HG03354 (cell line): ENCODE measurements at regions not wholly inside any gene's neighbourhood (a gene's known extent, or its start where the extent isn't known, plus 50 kb on each side); places are given as distances from the start of the nearest gene placed in this dataset.

Experiments used
- ATAC-seq: cut with Tn5 transposase; IDR thresholded peaks from one replicate; pipeline ENCODE4 v1.9.1; 2021; ENCODE audit warnings: mild to moderate bottlenecking; ENCODE audit not compliant: unreplicated experiment, poor library complexity, severe bottlenecking

DNA sequence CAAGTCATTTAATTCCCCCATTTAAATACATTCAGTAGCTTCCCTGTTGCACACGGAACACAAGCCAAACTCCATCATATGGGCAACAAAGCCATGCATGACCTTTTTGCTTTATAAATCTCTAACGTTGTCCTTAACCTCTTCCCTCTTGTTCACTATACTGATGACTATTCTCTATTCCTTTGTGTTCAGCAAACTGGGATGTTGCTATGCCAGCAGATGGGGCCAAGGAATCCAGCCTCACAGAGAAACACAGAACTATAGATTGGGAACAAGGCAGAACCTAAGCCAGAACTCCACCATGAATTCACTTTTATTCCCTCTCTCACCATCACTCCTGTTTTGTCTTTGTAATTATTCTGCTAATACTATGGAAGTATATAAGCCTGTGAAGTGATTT is 398.4 kb downstream of the TUSC7 start:
- no peak for ATAC-seq

DNA sequence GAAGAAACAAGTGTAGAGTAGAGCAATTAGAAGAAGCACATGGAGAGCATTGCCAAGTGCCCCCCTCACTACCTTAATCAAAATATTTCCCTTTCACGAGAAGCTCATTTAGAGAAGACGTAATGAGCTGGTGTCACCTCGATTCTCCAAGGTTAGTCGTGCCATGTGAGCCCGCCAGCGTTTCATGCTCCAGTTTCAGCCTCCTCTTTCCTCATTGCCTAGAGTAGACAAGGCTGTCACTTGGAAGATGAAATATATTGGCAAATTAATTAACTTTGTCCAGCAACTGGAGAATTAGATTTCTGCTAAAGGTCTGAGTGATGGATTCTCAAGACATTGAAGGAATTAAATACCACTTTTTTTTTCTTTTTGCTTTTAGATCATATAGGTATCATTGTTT is 399.6 kb downstream of the TUSC7 start:
- no peak for ATAC-seq

DNA sequence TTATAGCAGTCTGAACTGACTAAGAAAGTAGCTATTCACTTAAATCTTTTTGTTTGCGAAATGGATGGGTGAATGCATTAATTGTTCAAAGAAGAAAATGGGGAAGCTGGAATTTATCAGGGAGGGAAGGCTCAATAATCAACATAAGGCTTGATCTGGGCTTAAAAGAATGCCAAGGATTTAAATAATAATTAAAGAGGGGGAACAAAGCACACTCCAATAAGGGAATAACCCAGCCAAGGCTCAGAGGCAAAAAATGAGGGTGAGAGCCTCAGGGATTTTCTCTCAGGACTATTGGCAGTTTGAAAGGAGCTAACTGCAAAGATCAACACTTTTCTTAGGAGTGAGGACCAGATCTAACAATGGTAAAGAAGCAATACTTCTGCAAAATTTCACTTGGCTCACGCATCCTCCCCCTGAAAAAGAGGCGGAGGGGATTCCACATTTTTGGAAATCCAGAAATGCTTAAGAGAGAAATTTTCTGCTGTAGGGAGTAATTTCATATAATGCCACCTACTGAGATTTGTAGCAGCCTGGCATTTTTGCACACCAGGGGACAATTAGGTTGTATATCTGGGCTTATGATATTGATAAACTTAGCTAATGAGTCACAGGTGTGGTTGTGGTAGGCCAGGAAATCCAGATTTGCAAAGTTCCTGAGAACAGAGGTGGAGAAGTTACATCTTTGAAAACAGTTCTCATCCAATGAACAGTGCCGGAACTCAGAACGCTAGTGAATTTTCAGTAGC is 405.1 kb downstream of the TUSC7 start:
- no peak for ATAC-seq

DNA sequence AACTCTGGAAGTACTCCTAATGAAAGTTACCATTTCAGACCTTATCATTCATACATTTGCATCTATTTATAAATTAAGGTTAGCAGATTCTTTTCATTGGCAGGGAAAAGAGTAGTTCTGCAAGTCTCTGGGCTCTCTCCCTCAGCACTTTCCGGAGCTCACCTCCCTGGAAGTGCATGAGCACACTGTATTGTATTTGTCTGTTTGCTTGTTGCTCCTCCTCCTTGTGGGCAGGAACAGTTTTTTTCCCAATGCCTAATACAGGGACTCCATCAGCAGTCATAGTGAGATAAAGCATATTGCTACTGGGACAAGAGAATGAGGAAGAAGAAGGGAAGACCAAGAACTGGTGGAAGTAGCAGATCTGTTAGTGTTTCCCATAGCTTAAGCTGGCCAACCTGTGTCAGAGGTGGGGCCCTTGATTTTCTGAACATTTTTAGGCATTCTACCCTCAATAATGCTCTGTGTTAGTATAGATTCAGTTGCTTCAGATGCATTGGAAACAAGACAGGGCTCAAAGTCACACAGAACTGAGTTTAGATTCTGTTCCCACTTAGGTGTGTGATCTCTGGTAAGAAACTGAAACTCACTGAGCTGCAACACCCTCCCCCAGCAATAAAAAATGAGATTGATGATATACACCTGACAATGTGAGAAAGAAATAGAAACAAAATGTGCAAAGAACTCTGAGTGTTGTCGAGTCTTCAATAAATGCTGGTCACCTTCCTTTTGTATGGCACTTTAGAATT is 407.8 kb downstream of the TUSC7 start:
- ATAC-seq = no peak

DNA sequence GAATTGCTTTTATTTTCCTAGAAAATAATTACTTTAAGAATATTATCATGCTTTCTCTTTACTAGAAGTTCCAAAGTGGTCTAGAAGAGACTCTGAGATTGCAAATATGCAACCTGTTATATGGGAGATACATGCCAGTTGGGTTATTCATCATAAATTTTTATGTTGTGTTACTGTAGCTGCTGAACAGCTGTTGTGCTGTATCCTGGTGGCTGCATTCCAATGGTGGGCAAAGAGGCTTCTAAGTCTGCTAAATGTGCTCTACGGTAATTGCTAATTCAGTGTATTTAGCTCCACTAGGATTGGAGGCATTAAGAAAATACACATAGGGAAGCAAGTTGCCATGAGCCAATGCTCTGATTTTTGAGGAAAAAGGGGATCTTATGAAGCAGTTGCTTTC is 409.0 kb downstream of the TUSC7 start:
- ATAC-seq = no peak

DNA sequence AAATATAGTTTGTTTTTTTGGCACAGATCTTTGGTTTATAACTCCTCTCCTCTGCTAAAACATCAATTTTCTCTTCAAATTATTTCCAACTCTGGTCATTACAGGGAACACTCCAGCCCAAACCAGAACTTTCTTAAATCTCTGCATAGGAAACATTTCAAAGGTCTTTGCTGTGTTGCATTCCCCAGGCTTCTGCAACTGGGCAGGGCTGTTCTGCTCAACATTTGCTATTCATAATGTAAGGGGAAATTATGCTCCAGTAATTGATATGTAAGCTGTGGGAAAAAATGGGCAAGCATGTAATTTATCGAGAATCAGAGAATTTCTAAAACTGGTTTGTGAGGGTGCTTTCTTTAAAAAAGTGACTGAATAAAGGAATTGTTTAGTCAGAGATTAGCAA is 410.4 kb downstream of the TUSC7 start:
- no peak for ATAC-seq

DNA sequence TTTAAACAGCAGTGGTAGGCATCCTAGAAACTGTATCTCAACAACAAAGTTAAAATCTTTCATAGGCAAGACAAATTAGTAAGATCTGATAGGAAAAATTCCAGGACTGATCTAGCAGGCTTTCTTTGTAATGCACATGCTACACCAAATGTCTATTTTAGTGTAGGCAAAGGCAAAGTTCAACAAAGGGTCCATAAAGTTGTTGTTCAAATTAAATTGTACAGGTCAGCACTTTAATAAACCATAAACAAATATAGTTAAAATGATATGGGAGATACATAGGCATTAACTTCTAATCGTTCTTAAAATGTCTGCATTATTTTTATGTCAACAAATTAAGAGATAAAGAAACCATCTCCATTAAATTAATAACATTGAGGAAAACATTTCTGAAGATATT is 413.0 kb downstream of the TUSC7 start:
- no peak for ATAC-seq

DNA sequence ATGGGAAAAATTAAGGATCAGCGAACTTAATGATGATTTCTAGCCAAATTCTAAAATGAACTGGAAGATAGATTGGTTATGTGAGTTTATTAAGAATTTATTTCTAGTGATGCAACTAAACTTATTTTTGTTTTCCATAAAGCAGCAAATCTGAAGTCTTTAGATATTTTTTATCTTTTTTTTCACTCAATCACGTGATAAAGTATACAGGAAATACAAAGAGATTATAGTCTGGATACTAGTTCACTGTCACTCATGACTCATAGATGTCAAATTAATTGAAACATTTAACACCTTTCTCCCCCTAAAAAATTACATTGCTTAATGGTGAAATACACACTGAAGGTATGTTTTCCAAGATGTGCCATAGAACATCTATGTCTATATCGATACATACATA is 416.9 kb downstream of the TUSC7 start:
- ATAC-seq = no peak

DNA sequence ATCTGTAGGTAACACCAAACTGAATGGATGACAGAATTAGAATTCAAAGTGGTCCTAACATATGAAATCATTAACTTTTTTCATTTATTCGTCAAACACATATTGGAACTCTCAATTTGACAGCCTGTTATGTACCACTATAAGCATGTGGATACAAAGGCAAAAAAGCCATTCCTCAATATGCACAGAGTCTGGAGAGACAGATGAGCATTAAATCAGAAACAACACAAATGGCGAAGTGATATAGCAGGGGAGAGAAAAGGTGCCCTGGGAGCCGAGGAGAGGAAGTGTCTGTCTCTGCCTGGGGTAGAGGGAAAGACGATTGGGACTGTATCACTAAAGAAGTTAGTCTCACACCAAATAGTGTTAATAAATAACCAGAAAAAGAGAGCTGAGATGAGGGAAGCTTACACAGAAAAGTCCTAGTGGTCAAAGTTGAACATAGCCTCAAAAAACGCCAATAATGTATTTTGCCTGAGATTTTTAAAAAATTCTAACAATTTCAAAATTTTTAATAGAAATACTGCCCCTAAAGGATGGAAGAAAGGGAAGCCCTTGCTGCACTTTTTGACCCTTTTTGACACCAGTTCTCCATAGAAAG is 417.5 kb downstream of the TUSC7 start:
- peak; percentile 57 for ATAC-seq

DNA sequence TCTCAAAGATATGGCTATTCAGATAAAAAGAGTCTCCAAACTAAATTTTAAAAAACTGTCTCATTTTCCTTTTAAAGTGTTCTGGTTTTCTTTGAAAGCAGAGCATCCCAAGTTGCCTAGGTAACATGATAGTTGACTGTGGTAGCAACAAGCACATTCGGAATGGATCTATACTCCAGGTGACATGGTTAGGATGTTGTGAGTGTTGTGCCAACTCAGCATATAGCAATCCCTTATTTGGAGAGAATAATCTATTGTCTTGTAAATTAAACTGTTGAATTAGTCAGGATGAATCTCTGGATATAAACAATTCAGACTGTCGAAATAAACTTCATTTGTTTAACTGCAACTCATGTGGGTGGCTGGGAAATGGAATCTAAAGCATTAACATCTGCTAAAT is 418.6 kb downstream of the TUSC7 start:
- no peak for ATAC-seq

DNA sequence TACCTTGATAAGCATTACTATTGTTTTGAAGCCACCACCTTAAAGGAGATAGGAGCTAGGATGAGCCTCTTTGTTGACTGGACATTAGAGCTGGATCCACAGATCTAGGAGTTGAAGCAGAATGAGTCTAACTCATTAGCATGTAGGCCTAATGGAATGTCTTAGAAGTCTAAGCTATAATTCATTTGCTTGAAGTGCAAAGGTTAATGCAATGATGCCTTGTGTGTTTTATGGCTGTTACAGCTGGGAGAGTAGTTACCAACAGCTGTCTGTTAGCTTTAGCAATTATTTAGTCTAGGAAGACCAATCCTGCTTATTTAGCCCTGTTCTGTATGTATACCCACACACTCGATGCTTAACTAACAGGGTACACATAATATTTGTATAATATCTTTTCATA is 419.3 kb downstream of the TUSC7 start:
- ATAC-seq = no peak

DNA sequence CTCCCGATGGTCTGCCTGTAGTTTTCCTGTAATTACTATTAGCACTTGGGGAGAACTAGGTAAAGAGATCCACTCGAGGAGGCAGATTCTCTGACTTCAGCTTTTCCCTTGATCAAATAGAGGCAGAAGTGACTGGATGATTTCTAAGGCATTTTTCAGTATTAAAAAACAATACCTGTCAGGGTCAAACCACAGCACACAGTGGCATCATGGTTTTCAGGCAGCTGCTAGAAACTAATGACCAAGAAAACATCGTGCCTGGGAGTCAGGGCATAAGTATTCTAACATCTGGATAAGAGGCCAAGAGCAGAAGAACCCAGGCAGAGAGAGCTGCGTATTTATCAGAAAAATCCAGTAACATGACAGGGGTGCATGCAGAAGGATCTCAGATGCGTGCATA is 419.9 kb downstream of the TUSC7 start:
- no peak for ATAC-seq

DNA sequence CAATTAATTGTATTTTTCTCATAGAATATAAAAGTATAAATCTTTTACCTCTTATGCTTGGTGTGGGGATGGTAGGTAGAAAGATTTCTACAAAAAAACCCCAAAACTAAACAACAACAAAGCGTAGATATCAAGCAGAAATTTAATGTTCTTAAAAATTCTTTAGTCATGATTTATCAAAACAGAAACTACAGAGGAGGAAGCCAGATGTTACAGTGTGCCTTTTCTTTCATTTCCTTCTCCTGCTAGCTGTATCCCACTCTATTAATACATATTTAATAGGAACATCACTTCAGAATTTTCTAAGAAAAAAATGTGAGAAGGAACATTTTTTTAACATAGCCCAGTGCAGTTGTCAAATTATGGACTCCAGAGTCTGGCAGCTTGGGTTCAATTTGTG is 420.6 kb downstream of the TUSC7 start:
- no peak for ATAC-seq

DNA sequence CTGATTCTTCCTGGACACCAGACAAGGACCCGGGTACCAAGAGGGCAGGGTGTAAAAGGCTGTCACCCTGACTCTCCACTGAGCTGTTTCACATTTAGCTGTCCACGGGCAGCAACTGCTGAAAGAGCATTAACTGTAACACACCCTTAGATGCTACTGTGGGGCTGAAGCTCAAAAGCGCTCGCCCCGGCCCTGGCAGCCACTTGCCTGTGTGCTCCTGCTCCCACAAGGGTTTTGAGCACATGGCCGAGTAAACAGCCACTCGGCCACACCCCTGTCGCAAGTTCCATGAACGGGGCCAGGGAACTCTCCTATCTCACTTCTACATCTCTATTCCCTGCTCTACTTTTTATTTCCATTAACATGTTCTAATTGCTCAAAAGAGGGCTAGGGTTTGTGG is 421.7 kb downstream of the TUSC7 start:
- ATAC-seq = no peak

DNA sequence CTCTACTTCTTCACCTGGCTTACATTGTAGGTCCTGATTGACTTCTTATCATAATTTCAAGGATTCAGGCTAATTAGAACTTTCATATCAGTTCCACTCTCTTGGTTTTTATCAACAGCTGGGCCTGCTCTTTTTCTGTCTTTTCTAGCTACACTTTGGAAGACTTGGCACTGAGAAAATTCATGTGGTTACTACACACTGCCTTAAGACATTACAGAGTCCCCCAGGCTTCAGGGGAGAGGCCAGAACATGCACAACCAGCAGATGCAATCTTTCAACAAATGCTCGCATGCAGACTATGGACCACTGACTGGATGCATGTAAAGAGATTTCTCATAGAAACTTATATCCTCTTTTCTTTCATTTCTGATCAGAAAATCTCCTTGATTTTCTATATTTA is 423.5 kb downstream of the TUSC7 start:
- no peak for ATAC-seq

DNA sequence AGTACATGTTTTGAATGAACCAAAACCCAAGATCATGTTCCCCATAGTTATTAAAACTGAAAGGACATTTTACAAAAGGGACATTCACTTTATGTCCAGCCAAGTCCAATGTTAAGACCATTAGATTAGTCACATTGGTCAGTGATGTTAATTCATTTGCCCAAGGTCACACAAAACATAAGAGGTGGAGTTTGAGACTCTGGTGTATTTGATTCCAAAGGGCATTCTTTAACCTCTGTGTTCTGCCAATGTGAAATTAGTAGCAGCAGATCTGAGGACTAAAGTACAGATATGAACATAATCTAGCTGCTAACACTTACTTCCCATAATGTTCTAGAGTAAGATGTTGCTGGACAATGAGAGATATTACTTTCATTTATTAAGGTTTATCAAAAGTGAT is 425.6 kb downstream of the TUSC7 start:
- no peak for ATAC-seq

DNA sequence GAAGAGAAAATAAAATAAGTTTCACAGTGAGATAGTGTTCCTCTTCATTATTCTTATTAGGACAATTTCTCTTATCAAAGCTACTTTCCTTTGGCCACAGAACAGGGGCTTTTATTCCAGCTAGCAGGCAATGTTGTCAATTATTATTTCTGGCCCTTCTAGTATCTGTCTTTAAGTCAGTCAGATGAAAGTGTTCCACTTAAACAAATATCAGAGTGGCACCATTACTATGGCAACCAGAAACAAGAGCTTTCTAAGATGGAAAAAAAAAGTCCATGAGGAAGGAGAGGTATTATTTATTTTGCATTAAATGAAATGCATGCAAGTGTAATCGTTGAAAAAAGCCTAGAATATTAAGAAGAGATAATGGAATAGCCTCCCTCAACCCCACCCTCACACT is 426.4 kb downstream of the TUSC7 start:
- ATAC-seq = no peak

DNA sequence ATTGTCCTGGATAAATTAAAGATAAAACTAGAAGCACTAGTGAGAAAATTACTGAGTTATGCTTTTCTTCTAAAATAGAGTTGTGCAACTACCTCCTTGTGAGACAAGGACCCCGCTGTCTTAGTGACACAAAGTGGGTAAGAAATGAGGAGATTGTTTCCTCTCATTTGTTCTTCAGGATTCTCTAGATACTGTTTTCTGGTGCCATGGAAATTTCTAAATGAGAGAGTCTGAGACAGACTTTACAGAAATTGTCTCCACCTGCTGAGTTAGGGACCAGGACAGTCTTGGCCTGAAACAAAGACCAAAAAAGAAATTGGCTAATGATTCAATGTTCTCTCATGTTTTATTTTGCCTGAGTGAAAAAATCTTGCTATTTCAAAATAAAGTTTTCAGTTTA is 427.5 kb downstream of the TUSC7 start:
- ATAC-seq = no peak

DNA sequence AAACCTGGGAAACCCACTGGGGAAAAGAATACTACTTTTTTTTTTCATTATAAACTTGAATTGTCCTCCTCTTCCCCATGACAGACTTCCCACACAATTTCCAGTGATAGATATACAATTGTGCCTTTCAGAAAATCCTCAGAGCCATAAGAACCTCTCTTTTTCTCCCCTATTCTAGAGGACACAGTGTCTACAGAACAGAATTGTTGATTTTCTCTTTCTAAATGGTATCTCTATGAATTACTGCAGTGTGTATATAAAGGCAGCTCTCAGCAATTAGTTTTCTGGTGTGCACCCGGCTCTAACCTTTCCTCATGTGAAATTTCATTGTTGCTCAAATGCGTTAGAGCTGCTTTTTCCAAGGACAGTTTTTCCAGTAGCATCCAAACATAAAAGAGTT is 430.1 kb downstream of the TUSC7 start:
- no peak for ATAC-seq

DNA sequence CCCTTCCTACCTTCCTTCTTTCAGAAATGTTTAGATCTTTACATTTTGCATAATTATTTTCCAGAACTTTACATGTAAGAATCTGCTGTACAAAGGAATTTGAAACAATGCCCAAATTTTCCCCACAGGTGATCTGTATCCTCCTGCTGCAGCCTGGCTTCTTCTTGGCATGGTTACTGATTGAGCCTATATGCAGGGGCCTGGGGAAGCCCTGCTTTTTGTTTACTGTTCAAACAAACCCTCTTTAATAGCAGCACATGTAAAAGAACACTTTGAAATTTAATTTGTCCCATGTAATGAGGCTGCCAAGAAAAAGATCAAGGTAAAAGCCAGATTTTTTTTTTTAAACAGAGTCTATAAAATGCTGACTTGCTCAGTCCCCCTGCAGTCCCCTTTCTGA is 432.2 kb downstream of the TUSC7 start:
- ATAC-seq = no peak

DNA sequence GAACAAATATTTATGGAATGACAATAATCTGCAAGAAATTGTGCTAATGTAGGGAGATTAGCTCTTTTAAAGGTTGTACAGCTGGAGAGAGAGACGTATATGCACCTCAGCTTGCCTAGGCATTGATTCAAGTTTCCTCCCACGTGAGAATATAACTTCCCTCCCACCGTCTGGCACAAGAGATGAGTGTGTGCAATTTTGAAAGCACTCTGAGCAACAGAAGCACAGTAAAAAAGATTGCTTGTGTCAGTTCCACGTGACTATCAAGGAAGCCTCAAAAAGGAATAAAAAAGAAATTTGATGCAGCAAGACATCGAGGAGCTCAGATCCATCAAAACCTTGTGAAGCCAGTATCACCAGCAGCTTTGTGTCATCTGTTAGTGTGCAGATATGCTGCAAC is 435.3 kb downstream of the TUSC7 start:
- no peak for ATAC-seq
